GM18517 (cell line): ENCODE measurements at regions not wholly inside any gene's neighbourhood (a gene's known extent, or its start where the extent isn't known, plus 50 kb on each side); places are given as distances from the start of the nearest gene placed in this dataset.

Experiments
- ATAC-seq: cut with Tn5 transposase; IDR thresholded peaks from one replicate; pipeline ENCODE4 v1.9.1; 2021; ENCODE audit warnings: mild to moderate bottlenecking, moderate library complexity; ENCODE audit not compliant: unreplicated experiment

- ATAC-seq: no peak
These were observed 380.6 kb upstream of the NUDT12 start for GRCh38 chr5:103943230-103943629.

GRCh38 chr5:103942587-103943186 lies 380.1 kb upstream of the NUDT12 start:
- ATAC-seq: no peak

- ATAC-seq: no peak
These were observed 379.0 kb upstream of the NUDT12 start for GRCh38 chr5:103941596-103941995.

GRCh38 chr5:103938146-103938695 lies 375.6 kb upstream of the NUDT12 start:
- no peak for ATAC-seq

GRCh38 chr5:103929338-103930013 lies 366.9 kb upstream of the NUDT12 start:
- ATAC-seq: peak; percentile 75

GRCh38 chr5:103927739-103928138 lies 365.1 kb upstream of the NUDT12 start:
- no peak for ATAC-seq

- ATAC-seq: no peak
These were observed 361.1 kb upstream of the NUDT12 start for GRCh38 chr5:103923616-103924168.

- ATAC-seq: no peak
These were observed 356.9 kb upstream of the NUDT12 start for GRCh38 chr5:103919506-103919905.

GRCh38 chr5:103918668-103919367 lies 356.2 kb upstream of the NUDT12 start:
- ATAC-seq: no peak

GRCh38 chr5:103915081-103915480 lies 352.5 kb upstream of the NUDT12 start:
- no peak for ATAC-seq

GRCh38 chr5:103910786-103911185 lies 348.2 kb upstream of the NUDT12 start:
- no peak for ATAC-seq

- no peak for ATAC-seq
These were observed 347.4 kb upstream of the NUDT12 start for GRCh38 chr5:103910011-103910410.

- no peak for ATAC-seq
These were observed 346.8 kb upstream of the NUDT12 start for GRCh38 chr5:103909391-103909790.

- no peak for ATAC-seq
These were observed 345.9 kb upstream of the NUDT12 start for GRCh38 chr5:103908336-103909080.

- no peak for ATAC-seq
These were observed 344.4 kb upstream of the NUDT12 start for GRCh38 chr5:103907001-103907400.

GRCh38 chr5:103904651-103905050 lies 342.1 kb upstream of the NUDT12 start:
- ATAC-seq: no peak

GRCh38 chr5:103902893-103903292 lies 340.3 kb upstream of the NUDT12 start:
- no peak for ATAC-seq

GRCh38 chr5:103901885-103902284 lies 339.3 kb upstream of the NUDT12 start:
- ATAC-seq: no peak

- no peak for ATAC-seq
These were observed 334.0 kb upstream of the NUDT12 start for GRCh38 chr5:103896593-103896992.

- no peak for ATAC-seq
These were observed 333.1 kb upstream of the NUDT12 start for GRCh38 chr5:103895738-103896137.

GRCh38 chr5:103894882-103895281 lies 332.3 kb upstream of the NUDT12 start:
- no peak for ATAC-seq
